Osteoblast (primary cell): ENCODE measurements at regions not wholly inside any gene's neighbourhood (a gene's known extent, or its start where the extent isn't known, plus 50 kb on each side); places are given as distances from the start of the nearest gene placed in this dataset.
"Not testable (repeated sequence)": the region's sequence is repeated elsewhere in the genome, so short reads cannot be mapped to it uniquely, and the experiment has no call there.

ENCODE experiments used
- DNase-seq: peaks from one replicate; pipeline ENCODE4 v3.0.0; 2011; ENCODE audit warnings: low spot score, mixed read lengths; ENCODE audit not compliant: insufficient read length; ENCODE audit errors: missing footprints
- H2AFZ ChIP-seq: 2 replicates; pipeline ENCODE4 v1.6.0; 2011; ENCODE audit warnings: mild to moderate bottlenecking, low read length
- H3K27ac ChIP-seq: 2 replicates; pipeline ENCODE4 v1.5.1; 2011; ENCODE audit warnings: mild to moderate bottlenecking, low read depth, low read length, moderate library complexity
- H3K27me3 ChIP-seq: 2 replicates; pipeline ENCODE4 v1.6.0; 2012; ENCODE audit warnings: mild to moderate bottlenecking, control low read depth, inconsistent platforms, low read length, moderate library complexity; ENCODE audit not compliant: insufficient read depth
- H3K36me3 ChIP-seq: 2 replicates; pipeline ENCODE4 v1.5.1; 2011; ENCODE audit warnings: mild to moderate bottlenecking, low read length, control low read depth, moderate library complexity; ENCODE audit not compliant: insufficient read depth
- H3K4me1 ChIP-seq: 2 replicates; pipeline ENCODE4 v1.5.1; 2011; ENCODE audit warnings: mild to moderate bottlenecking, low read length, control low read depth, moderate library complexity; ENCODE audit not compliant: insufficient read depth
- H3K4me2 ChIP-seq: 2 replicates; pipeline ENCODE4 v1.6.0; 2011; ENCODE audit warnings: mild to moderate bottlenecking, low read length; ENCODE audit not compliant: insufficient read depth
- H3K4me3 ChIP-seq: fragments of 200-600 bp; sonication (generic); 3 replicates; pipeline ENCODE4 v1.5.1; 2012; ENCODE audit warnings: mild to moderate bottlenecking, low read length, inconsistent platforms; ENCODE audit not compliant: insufficient read depth
- H3K79me2 ChIP-seq: 2 replicates; pipeline ENCODE4 v1.6.0; 2012; ENCODE audit warnings: mild to moderate bottlenecking, low read length, control low read depth, inconsistent platforms; ENCODE audit not compliant: insufficient read depth
- H3K9me3 ChIP-seq: 2 replicates; pipeline ENCODE4 v1.5.1; 2011; ENCODE audit warnings: low read depth, low read length, control low read depth
- H4K20me1 ChIP-seq: 2 replicates; pipeline ENCODE4 v1.6.0; 2012; ENCODE audit warnings: mild to moderate bottlenecking, low read length, control low read depth; ENCODE audit not compliant: insufficient read depth
- TF ChIP-seq, protein P1 (sequence below): IDR thresholded peaks from 2 replicates; pipeline ENCODE4 v1.5.1; 2011; ENCODE audit warnings: mild to moderate bottlenecking, low read depth, low read length, moderate library complexity; ENCODE audit errors: extremely low read depth

DNA sequence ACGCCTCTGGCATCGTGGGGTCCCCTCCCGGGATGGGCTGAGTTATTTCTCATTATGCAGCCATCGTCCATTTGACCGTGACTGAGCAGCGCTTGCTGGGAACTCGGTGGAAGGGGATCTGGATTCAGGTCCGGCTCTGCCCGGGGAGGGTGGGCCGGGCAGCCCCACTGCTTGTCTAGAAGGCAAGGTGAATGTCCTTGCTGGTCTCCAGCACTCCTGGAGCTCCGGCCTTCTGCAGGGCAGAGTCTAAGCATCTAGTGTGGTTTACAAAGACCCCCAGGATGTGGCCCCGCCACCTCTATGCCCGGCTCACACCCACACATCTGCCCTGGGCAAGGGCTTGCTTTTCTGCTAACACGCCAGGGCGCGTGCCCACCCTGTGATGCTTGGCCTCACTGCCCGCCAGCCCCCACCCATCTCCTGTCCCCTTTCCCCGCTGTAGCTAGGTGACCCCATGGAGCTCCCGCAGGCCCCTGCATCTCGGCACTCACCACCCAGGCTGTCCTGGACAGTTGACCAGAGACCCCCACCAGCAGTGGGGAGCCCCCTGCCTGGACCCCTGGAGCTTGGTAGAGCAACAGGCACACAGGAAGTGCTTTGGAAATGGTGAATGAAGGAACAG lies 151.0 kb upstream of the CHST15 start:
- H3K4me3 ChIP-seq: no peak overlapping the region
- no peaks in the 10 kb centered on the region for H3K36me3 ChIP-seq
- TF ChIP-seq, protein P1, sequence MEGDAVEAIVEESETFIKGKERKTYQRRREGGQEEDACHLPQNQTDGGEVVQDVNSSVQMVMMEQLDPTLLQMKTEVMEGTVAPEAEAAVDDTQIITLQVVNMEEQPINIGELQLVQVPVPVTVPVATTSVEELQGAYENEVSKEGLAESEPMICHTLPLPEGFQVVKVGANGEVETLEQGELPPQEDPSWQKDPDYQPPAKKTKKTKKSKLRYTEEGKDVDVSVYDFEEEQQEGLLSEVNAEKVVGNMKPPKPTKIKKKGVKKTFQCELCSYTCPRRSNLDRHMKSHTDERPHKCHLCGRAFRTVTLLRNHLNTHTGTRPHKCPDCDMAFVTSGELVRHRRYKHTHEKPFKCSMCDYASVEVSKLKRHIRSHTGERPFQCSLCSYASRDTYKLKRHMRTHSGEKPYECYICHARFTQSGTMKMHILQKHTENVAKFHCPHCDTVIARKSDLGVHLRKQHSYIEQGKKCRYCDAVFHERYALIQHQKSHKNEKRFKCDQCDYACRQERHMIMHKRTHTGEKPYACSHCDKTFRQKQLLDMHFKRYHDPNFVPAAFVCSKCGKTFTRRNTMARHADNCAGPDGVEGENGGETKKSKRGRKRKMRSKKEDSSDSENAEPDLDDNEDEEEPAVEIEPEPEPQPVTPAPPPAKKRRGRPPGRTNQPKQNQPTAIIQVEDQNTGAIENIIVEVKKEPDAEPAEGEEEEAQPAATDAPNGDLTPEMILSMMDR: no peak
- H3K4me2 ChIP-seq: no peak overlapping the region
- no peak overlapping the region for H3K27ac ChIP-seq
- no peaks in the 10 kb centered on the region for H4K20me1 ChIP-seq
- H3K27me3 ChIP-seq: no peaks in the 10 kb centered on the region
- DNase-seq: peak; percentile 11
- H3K4me1 ChIP-seq: no peaks in the 10 kb centered on the region
- H3K9me3 ChIP-seq: no peaks in the 10 kb centered on the region
- H3K79me2 ChIP-seq: no peaks in the 10 kb centered on the region
- no peak overlapping the region for H2AFZ ChIP-seq

DNA sequence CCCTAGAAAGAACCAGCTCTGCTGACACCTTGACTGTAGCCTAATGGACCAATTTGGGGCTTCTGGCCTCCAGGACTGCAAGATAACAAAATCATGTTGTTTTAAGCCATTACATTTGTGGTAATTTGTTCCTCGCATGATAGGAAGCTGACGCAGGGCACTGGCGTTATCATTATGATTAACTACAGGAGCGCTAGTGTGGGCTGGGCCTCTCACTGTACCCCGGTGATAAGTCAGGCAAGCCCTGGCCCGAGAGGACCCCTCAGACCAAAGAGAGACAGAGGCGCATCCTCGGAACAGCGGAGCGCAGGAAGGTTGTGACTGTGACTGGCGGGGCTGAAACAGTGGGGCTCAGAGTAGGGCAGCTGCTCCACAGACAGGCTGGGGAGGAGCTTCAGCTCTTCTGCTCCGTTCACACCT lies 150.3 kb upstream of the CHST15 start:
- Histone ChIP-seq H3K79me2 (no peaks in the 10 kb centered on the region), H2AFZ (no peak overlapping the region), H3K4me3 (no peak overlapping the region), H3K4me1 (no peaks in the 10 kb centered on the region), H3K4me2 (no peak overlapping the region), H3K27me3 (no peaks in the 10 kb centered on the region), H3K9me3 (no peaks in the 10 kb centered on the region), H4K20me1 (no peaks in the 10 kb centered on the region), H3K36me3 (no peaks in the 10 kb centered on the region), H3K27ac (no peak overlapping the region)
- TF ChIP-seq, protein P1: no peak
- peak; percentile 26 for DNase-seq

DNA sequence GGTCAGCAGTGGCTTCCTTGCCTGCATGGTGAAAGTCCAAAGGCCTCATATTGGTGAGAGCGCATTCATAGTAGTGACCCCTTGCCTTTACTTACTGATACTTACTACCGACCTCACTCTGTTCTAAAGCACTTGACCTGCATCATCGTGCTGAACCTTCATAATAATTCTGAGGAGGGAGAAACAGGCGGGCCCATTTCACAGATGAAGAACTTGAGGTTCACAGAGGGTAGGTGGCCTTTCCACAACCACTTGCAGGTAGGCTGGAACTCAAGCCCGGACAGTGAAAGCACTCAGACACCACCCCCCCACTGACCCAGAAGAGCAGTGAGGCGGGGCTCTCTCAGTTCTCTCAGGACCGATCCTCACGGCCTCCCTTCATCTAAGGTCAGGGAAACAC lies 149.4 kb upstream of the CHST15 start:
- TF ChIP-seq, protein P1: no peak
- no peaks in the 10 kb centered on the region for H3K27me3 ChIP-seq
- H3K4me1 ChIP-seq: no peaks in the 10 kb centered on the region
- H3K79me2 ChIP-seq: no peaks in the 10 kb centered on the region
- H3K27ac ChIP-seq: no peak overlapping the region
- H3K9me3 ChIP-seq: no peaks in the 10 kb centered on the region
- no peak overlapping the region for H3K4me2 ChIP-seq
- no peak overlapping the region for H3K4me3 ChIP-seq
- H2AFZ ChIP-seq: no peak overlapping the region
- DNase-seq: peak; percentile 56
- H4K20me1 ChIP-seq: no peaks in the 10 kb centered on the region
- no peaks in the 10 kb centered on the region for H3K36me3 ChIP-seq

DNA sequence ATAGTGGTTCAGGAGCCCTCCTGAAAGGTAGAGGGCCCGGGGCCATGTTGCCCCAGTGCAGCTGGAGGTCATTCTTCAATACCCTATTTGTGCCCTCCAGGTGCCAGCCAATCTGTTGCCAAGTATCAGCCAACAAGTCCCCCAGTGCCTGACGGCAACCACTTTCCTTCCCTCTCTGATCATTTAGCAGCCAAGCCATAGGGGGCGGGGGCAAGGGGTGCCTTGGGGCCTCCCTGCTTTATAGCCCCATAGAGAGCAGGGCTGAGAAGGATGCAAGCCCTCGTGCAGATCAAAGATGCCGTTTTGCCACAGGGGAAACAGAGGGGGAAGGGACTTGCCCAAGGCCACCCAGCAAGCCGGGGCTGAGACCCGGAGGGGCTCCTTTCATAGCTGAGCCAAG lies 149.0 kb upstream of the CHST15 start:
- Histone ChIP-seq H3K79me2 (no peaks in the 10 kb centered on the region), H3K4me2 (no peak overlapping the region), H4K20me1 (no peaks in the 10 kb centered on the region), H2AFZ (no peak overlapping the region), H3K27ac (no peak overlapping the region), H3K4me1 (no peaks in the 10 kb centered on the region), H3K36me3 (no peaks in the 10 kb centered on the region), H3K9me3 (no peaks in the 10 kb centered on the region), H3K4me3 (no peak overlapping the region), H3K27me3 (no peaks in the 10 kb centered on the region)
- no peak for DNase-seq
- TF ChIP-seq, protein P1: no peak

DNA sequence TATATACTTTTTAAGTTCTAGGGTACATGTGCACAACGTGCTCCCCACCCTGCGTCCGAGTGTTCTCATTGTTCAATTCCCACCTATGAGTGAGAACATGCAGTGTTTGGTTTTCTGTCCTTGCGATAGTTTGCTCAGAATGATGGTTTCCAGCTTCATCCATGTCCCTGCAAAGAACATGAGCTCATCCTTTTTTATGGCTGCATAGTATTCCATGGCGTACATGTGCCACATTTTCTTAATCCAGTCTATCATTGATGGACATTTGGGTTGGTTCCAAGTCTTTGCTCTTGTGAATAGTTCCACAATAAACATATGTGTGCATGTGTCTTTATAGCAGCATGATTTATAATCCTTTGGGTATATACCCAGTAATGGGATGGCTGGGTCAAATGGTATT lies 148.1 kb upstream of the CHST15 start:
- not testable (repeated sequence) for DNase-seq, H3K27me3 ChIP-seq, H2AFZ ChIP-seq, H3K36me3 ChIP-seq, H4K20me1 ChIP-seq, H3K4me3 ChIP-seq, H3K79me2 ChIP-seq, H3K4me2 ChIP-seq, H3K4me1 ChIP-seq, H3K27ac ChIP-seq, H3K9me3 ChIP-seq
